ENCODE measurements at regions not wholly inside any gene's neighbourhood (a gene's known extent, or its start where the extent isn't known, plus 50 kb on each side); places are given as distances from the start of the nearest gene placed in this dataset.

- no peak for DNase-seq
Measured at GRCh38 chr18:41012194-41012593, 942.8 kb upstream of the PIK3C3 start.

- no peak for DNase-seq
Measured at GRCh38 chr18:41009926-41010325, 945.1 kb upstream of the PIK3C3 start.

- DNase-seq: no peak
Measured at GRCh38 chr18:41004324-41004723, 950.7 kb upstream of the PIK3C3 start.

GRCh38 chr18:40995529-40995928, 959.5 kb upstream of the PIK3C3 start:
- DNase-seq: no peak

GRCh38 chr18:40993363-40993762, 961.7 kb upstream of the PIK3C3 start:
- no peak for DNase-seq

- DNase-seq: no peak
Measured at GRCh38 chr18:40987581-40987980, 967.5 kb upstream of the PIK3C3 start.

GRCh38 chr18:40985436-40985835, 969.6 kb upstream of the PIK3C3 start:
- DNase-seq: no peak

GRCh38 chr18:40984856-40985255, 970.2 kb upstream of the PIK3C3 start:
- no peak for DNase-seq

- no peak for DNase-seq
Measured at GRCh38 chr18:40983835-40984234, 971.2 kb upstream of the PIK3C3 start.

GRCh38 chr18:40980171-40980570, 974.9 kb upstream of the PIK3C3 start:
- DNase-seq: no peak

GRCh38 chr18:40976050-40976449, 979.0 kb upstream of the PIK3C3 start:
- no peak for DNase-seq

GRCh38 chr18:40974448-40974847, 980.6 kb upstream of the PIK3C3 start:
- DNase-seq: no peak

GRCh38 chr18:40962784-40963183, 992.2 kb upstream of the PIK3C3 start:
- DNase-seq: no peak

GRCh38 chr18:40957533-40958070, 997.4 kb upstream of the PIK3C3 start:
- no peak for DNase-seq

GRCh38 chr18:40956213-40956612, 998.8 kb upstream of the PIK3C3 start:
- DNase-seq: no peak

GRCh38 chr18:40955351-40955750, 999.7 kb upstream of the PIK3C3 start:
- no peak for DNase-seq

GRCh38 chr18:40949114-40949950, 1005.7 kb upstream of the PIK3C3 start:
- no peak for DNase-seq

- no peak for DNase-seq
Measured at GRCh38 chr18:40944576-40944975, 1010.5 kb upstream of the PIK3C3 start.

- no peak for DNase-seq
Measured at GRCh38 chr18:40939656-40940515, 1015.1 kb upstream of the PIK3C3 start.

GRCh38 chr18:40938615-40939014, 1016.4 kb upstream of the PIK3C3 start:
- no peak for DNase-seq

GRCh38 chr18:40937386-40937785, 1017.6 kb upstream of the PIK3C3 start:
- DNase-seq: no peak

- DNase-seq: peak; percentile 29
Measured at GRCh38 chr18:40935423-40935822, 1019.6 kb upstream of the PIK3C3 start.

GRCh38 chr18:40932862-40933261, 1022.2 kb upstream of the PIK3C3 start:
- no peak for DNase-seq
